Adrenal gland (tissue), 5 donors: ENCODE measurements at regions not wholly inside any gene's neighbourhood (a gene's known extent, or its start where the extent isn't known, plus 50 kb on each side); places are given as distances from the start of the nearest gene placed in this dataset.

Experiments
- POLR2A ChIP-seq, 2 donors: fragments of 450-650 bp; IDR thresholded peaks; one replicate each; pipeline ENCODE4 v1.6.1; 2017; ENCODE audit warnings: antibody characterized with exemption in 2 of 2, mild to moderate bottlenecking in 2 of 2, moderate library complexity in 1 of 2
- TF ChIP-seq, protein P1 (sequence below), 6 experiments: fragments of 450-650 bp in 4 of 6; fragments of 200-600 bp in 2 of 6; sonication (generic) in 1 of 6; IDR thresholded peaks; 1 replicate in 5 of 6; 2 replicates in 1 of 6; pipeline versions ENCODE4 v1.5.1 to v1.8.0; 2016 to 2021; ENCODE audit warnings: antibody characterized with exemption in 6 of 6, mild to moderate bottlenecking in 2 of 6, moderate library complexity in 1 of 6
- donor health status: DM: no; HTN: no; CAD: no.

- TF ChIP-seq POLR2A (IDR thresholded peaks at IDR 0.05) = no peak
- TF ChIP-seq, protein P1, sequence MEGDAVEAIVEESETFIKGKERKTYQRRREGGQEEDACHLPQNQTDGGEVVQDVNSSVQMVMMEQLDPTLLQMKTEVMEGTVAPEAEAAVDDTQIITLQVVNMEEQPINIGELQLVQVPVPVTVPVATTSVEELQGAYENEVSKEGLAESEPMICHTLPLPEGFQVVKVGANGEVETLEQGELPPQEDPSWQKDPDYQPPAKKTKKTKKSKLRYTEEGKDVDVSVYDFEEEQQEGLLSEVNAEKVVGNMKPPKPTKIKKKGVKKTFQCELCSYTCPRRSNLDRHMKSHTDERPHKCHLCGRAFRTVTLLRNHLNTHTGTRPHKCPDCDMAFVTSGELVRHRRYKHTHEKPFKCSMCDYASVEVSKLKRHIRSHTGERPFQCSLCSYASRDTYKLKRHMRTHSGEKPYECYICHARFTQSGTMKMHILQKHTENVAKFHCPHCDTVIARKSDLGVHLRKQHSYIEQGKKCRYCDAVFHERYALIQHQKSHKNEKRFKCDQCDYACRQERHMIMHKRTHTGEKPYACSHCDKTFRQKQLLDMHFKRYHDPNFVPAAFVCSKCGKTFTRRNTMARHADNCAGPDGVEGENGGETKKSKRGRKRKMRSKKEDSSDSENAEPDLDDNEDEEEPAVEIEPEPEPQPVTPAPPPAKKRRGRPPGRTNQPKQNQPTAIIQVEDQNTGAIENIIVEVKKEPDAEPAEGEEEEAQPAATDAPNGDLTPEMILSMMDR (IDR thresholded peaks at IDR 0.05) = no peak
Measured at GRCh38 chr5:107277485-107278125, 393.1 kb downstream of the EFNA5 start.
